ENCODE measurements at regions not wholly inside any gene's neighbourhood (a gene's known extent, or its start where the extent isn't known, plus 50 kb on each side); places are given as distances from the start of the nearest gene placed in this dataset.

GRCh38 chr15:69505956-69506556 lies 53.4 kb downstream of the RPLP1 start:
- WGBS = 93% methylated on average over 9 of the region's 9 CpGs

GRCh38 chr15:69508659-69509058 lies 56.0 kb downstream of the RPLP1 start:
- H3K27ac ChIP-seq (ENCODE audit: low read depth in 1 of 2, low read length in 2 of 2) = no peak overlapping the region
- H3K9me3 ChIP-seq (ENCODE audit: control insufficient read depth in 4 of 4, low read length in 3 of 4) = no peaks in the 10 kb centered on the region
- no peak overlapping the region for H3K9ac ChIP-seq (ENCODE audit: low read depth in 1 of 2, low read length in 2 of 2)
- WGBS = 78% methylated on average over 1 of the region's 1 CpG
- no peak for DNase-seq (ENCODE audit: low spot score)
- no peaks in the 10 kb centered on the region for H3K27me3 ChIP-seq (ENCODE audit: control insufficient read depth in 4 of 4, insufficient read depth in 4 of 4, low read length in 3 of 4)
- no peaks in the 10 kb centered on the region for H3K4me1 ChIP-seq (ENCODE audit: control insufficient read depth in 4 of 4, insufficient read depth in 4 of 4, low read length in 3 of 4)
- H3K36me3 ChIP-seq (ENCODE audit: control insufficient read depth in 4 of 4, insufficient read depth in 3 of 4, low read depth in 1 of 4, low read length in 3 of 4) = no peaks in the 10 kb centered on the region
- TF ChIP-seq FOXA1 (IDR thresholded peaks at IDR 0.05) (no peak), NR2F2 (IDR thresholded peaks at IDR 0.05) (peak; percentile 26)
- no peak overlapping the region for H3K4me3 ChIP-seq (ENCODE audit: low read depth in 1 of 3, low read length in 3 of 3)

More at GRCh38 chr15:69505956-69506556, 53.4 kb downstream of the RPLP1 start:
- Histone ChIP-seq H3K4me1 (ENCODE audit: control insufficient read depth in 4 of 4, insufficient read depth in 4 of 4, low read length in 3 of 4) (no peaks in the 10 kb centered on the region), H3K36me3 (ENCODE audit: control insufficient read depth in 4 of 4, insufficient read depth in 3 of 4, low read depth in 1 of 4, low read length in 3 of 4) (no peaks in the 10 kb centered on the region), H3K27ac (ENCODE audit: low read depth in 1 of 2, low read length in 2 of 2) (no peak overlapping the region), H3K9me3 (ENCODE audit: control insufficient read depth in 4 of 4, low read length in 3 of 4) (no peaks in the 10 kb centered on the region), H3K27me3 (ENCODE audit: control insufficient read depth in 4 of 4, insufficient read depth in 4 of 4, low read length in 3 of 4) (no peaks in the 10 kb centered on the region), H3K4me3 (ENCODE audit: low read depth in 1 of 3, low read length in 3 of 3) (no peak overlapping the region), H3K9ac (ENCODE audit: low read depth in 1 of 2, low read length in 2 of 2) (no peak overlapping the region)
- no peak for TF ChIP-seq HNF4G (IDR thresholded peaks at IDR 0.05)
- no peak for TF ChIP-seq FOXA1 (IDR thresholded peaks at IDR 0.05)
- no peak for TF ChIP-seq GABPA (IDR thresholded peaks at IDR 0.05 in 1 of 2, conservative IDR thresholded peaks at IDR 0.05 in 1 of 2)
- DNase-seq (ENCODE audit: low spot score) = no peak

- Histone ChIP-seq H3K27me3 (ENCODE audit: control insufficient read depth in 4 of 4, insufficient read depth in 4 of 4, low read length in 3 of 4) (no peaks in the 10 kb centered on the region), H3K9me3 (ENCODE audit: control insufficient read depth in 4 of 4, low read length in 3 of 4) (no peaks in the 10 kb centered on the region), H3K4me1 (ENCODE audit: control insufficient read depth in 4 of 4, insufficient read depth in 4 of 4, low read length in 3 of 4) (no peaks in the 10 kb centered on the region), H3K36me3 (ENCODE audit: control insufficient read depth in 4 of 4, insufficient read depth in 3 of 4, low read depth in 1 of 4, low read length in 3 of 4) (no peaks in the 10 kb centered on the region), H3K27ac (ENCODE audit: low read depth in 1 of 2, low read length in 2 of 2) (no peak overlapping the region), H3K4me3 (ENCODE audit: low read depth in 1 of 3, low read length in 3 of 3) (no peak overlapping the region), H3K9ac (ENCODE audit: low read depth in 1 of 2, low read length in 2 of 2) (no peak overlapping the region)
- no peak for DNase-seq (ENCODE audit: low spot score)
- TF ChIP-seq HNF4G (IDR thresholded peaks at IDR 0.05) (no peak), HNF4A (conservative IDR thresholded peaks at IDR 0.05) (no peak), EGR1 (IDR thresholded peaks at IDR 0.05; ENCODE audit: low read depth in 2 of 2) (no peak), TAF1 (conservative IDR thresholded peaks at IDR 0.05) (no peak), REST (IDR thresholded peaks at IDR 0.05) (no peak), RXRA (IDR thresholded peaks at IDR 0.05) (no peak), CTCF (IDR thresholded peaks at IDR 0.05; ENCODE audit: low read depth, low read length, missing input control) (no peak), FOXA1 (IDR thresholded peaks at IDR 0.05) (no peak), YY1 (IDR thresholded peaks at IDR 0.05) (no peak)
- 81% methylated on average over 4 of the region's 4 CpGs for WGBS
Measured at GRCh38 chr15:69509131-69509530, 56.5 kb downstream of the RPLP1 start.

Measured in liver (tissue), 8 donors.